Caco-2 (cell line): ENCODE measurements at regions not wholly inside any gene's neighbourhood (a gene's known extent, or its start where the extent isn't known, plus 50 kb on each side); places are given as distances from the start of the nearest gene placed in this dataset.
"Not testable (repeated sequence)": the region's sequence is repeated elsewhere in the genome, so short reads cannot be mapped to it uniquely, and the experiment has no call there.

Source experiments
- BruUV-seq: library from RNA; stranded (reverse); fragments of 400-500 nt; replicated peaks from 2 replicates; lab custom pipeline; 2021; lab: Mats Ljungman, UMichigan
- CTCF ChIA-PET: fragments of 300-600 bp; sonication (Branson Sonifier 250); formaldehyde crosslinking; loops from one replicate; lab custom pipeline; 2022; ENCODE audit warnings: antibody characterized with exemption; lab: Charles Lee
- POLR2A ChIA-PET: fragments of 300-600 bp; sonication (Branson Sonifier 250); formaldehyde crosslinking; loops from one replicate; lab custom pipeline; 2022; ENCODE audit warnings: antibody characterized with exemption; lab: Charles Lee
- DNase-seq, 2 experiments: peaks; one replicate each; pipeline versions ENCODE4 v3.0.0 to v3.0.0-alpha.2; 2020 to 2022
- H3K27me3 ChIP-seq: replicated peaks from 2 replicates; pipeline ENCODE4 v1.6.0; 2011; ENCODE audit warnings: low read length; ENCODE audit not compliant: control insufficient read depth, insufficient read depth
- H3K36me3 ChIP-seq: 2 replicates; pipeline ENCODE4 v1.5.1; 2011; ENCODE audit warnings: low read length; ENCODE audit not compliant: control insufficient read depth, insufficient read depth
- H3K4me1 ChIP-seq: fragments of 250-450 bp; sonication (Bioruptor Pico); 2 replicates; pipeline ENCODE4 v1.5.1; 2020; ENCODE audit warnings: mild to moderate bottlenecking
- H3K4me3 ChIP-seq: 2 replicates; pipeline ENCODE4 v1.5.1; 2011; ENCODE audit warnings: low read depth, mild to moderate bottlenecking, control low read depth, low read length
- H3K9me3 ChIP-seq: fragments of 250-450 bp; sonication (Bioruptor Pico); 2 replicates; pipeline ENCODE4 v1.5.1; 2020; ENCODE audit warnings: mild to moderate bottlenecking, moderate library complexity
- H3K27ac Mint-ChIP-seq: one replicate; pipeline ENCODE4 v1.8.0; 2022; ENCODE audit warnings: mixed read lengths; ENCODE audit not compliant: unreplicated experiment
- H3K27me3 Mint-ChIP-seq: one replicate; pipeline ENCODE4 v1.8.0; 2022; ENCODE audit warnings: mixed read lengths; ENCODE audit not compliant: insufficient read depth, unreplicated experiment
- H3K36me3 Mint-ChIP-seq: one replicate; pipeline ENCODE4 v1.8.0; 2022; ENCODE audit warnings: mild to moderate bottlenecking, mixed read lengths; ENCODE audit not compliant: insufficient read depth, unreplicated experiment
- H3K4me1 Mint-ChIP-seq: one replicate; pipeline ENCODE4 v1.8.0; 2022; ENCODE audit warnings: low read depth, mixed read lengths; ENCODE audit not compliant: unreplicated experiment
- H3K4me3 Mint-ChIP-seq: one replicate; pipeline ENCODE4 v1.8.0; 2022; ENCODE audit warnings: mild to moderate bottlenecking, moderate library complexity, mixed read lengths; ENCODE audit not compliant: unreplicated experiment
- H3K9me3 Mint-ChIP-seq: one replicate; pipeline ENCODE4 v1.8.0; 2022; ENCODE audit warnings: mixed read lengths; ENCODE audit not compliant: unreplicated experiment
- intact Hi-C: fragments of 100-400 bp; cut with micrococcal nuclease; formaldehyde crosslinking; loops from one replicate; pipeline ENCODE4 v1.10.0; 2022; ENCODE audit not compliant: unreplicated experiment
- TF ChIP-seq, protein P1 (sequence below), 2 experiments: fragments of 200-600 bp in 1 of 2; IDR thresholded peaks; 1 replicate in 1 of 2; 2 replicates in 1 of 2; pipeline versions ENCODE4 v1.5.1 to v1.8.0; 2011 to 2022; ENCODE audit warnings: antibody characterized with exemption in 1 of 2, control low read depth in 1 of 2, inconsistent platforms in 1 of 2, low read depth in 1 of 2, low read length in 1 of 2, mild to moderate bottlenecking in 1 of 2, moderate library complexity in 1 of 2; ENCODE audit not compliant: insufficient read depth in 1 of 2, severe bottlenecking in 1 of 2, unreplicated experiment in 1 of 2

GRCh38 chr3:13138833-13139145 is 65.6 kb upstream of the IQSEC1 start:
- DNase-seq, result no peak
- Histone ChIP-seq H3K4me3 (no peak overlapping the region), H3K9me3 (no peaks in the 10 kb centered on the region), H3K4me1 (no peaks in the 10 kb centered on the region), H3K36me3 (no peaks in the 10 kb centered on the region), H3K27me3 (no peaks in the 10 kb centered on the region; the same call in 1 of the 2 replicates)
- BruUV-seq, result no TSS peak
- CTCF ChIA-PET, result no interaction called here
- no peaks in the 10 kb centered on the region for H3K36me3 Mint-ChIP-seq
- POLR2A ChIA-PET, result no interaction called here
- intact Hi-C loops, result no loop called here
- TF ChIP-seq, protein P1, sequence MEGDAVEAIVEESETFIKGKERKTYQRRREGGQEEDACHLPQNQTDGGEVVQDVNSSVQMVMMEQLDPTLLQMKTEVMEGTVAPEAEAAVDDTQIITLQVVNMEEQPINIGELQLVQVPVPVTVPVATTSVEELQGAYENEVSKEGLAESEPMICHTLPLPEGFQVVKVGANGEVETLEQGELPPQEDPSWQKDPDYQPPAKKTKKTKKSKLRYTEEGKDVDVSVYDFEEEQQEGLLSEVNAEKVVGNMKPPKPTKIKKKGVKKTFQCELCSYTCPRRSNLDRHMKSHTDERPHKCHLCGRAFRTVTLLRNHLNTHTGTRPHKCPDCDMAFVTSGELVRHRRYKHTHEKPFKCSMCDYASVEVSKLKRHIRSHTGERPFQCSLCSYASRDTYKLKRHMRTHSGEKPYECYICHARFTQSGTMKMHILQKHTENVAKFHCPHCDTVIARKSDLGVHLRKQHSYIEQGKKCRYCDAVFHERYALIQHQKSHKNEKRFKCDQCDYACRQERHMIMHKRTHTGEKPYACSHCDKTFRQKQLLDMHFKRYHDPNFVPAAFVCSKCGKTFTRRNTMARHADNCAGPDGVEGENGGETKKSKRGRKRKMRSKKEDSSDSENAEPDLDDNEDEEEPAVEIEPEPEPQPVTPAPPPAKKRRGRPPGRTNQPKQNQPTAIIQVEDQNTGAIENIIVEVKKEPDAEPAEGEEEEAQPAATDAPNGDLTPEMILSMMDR (IDR thresholded peaks at IDR 0.05; ENCODE audit: insufficient read depth in 1 of 2, low read depth in 1 of 2, low read length in 1 of 2, severe bottlenecking in 1 of 2, unreplicated experiment in 1 of 2), result no peak
- H3K4me1 Mint-ChIP-seq, result no peaks in the 10 kb centered on the region
- H3K27ac Mint-ChIP-seq, result no peak overlapping the region
- H3K9me3 Mint-ChIP-seq, result no peaks in the 10 kb centered on the region
- H3K4me3 Mint-ChIP-seq, result no peak overlapping the region
- H3K27me3 Mint-ChIP-seq, result peaks cover 23% of the 10 kb centered on the region

GRCh38 chr3:13137941-13138832 is 65.0 kb upstream of the IQSEC1 start:
- Mint-ChIP-seq H3K36me3 (no peaks in the 10 kb centered on the region), H3K9me3 (no peaks in the 10 kb centered on the region), H3K27me3 (peaks cover 23% of the 10 kb centered on the region), H3K27ac (no peak overlapping the region), H3K4me1 (no peaks in the 10 kb centered on the region), H3K4me3 (no peak overlapping the region)
- intact Hi-C loops, result no loop called here
- TF ChIP-seq, protein P1 (IDR thresholded peaks at IDR 0.05; ENCODE audit: insufficient read depth in 1 of 2, low read depth in 1 of 2, low read length in 1 of 2, severe bottlenecking in 1 of 2, unreplicated experiment in 1 of 2), result no peak
- peak in 1 of 2 experiments; percentile 10 for DNase-seq
- no TSS peak for BruUV-seq
- no peaks in the 10 kb centered on the region for H3K9me3 ChIP-seq
- no peaks in the 10 kb centered on the region for H3K36me3 ChIP-seq
- POLR2A ChIA-PET, result no interaction called here
- CTCF ChIA-PET, result no interaction called here
- H3K4me1 ChIP-seq, result no peaks in the 10 kb centered on the region
- no peak overlapping the region for H3K4me3 ChIP-seq
- no peaks in the 10 kb centered on the region; the same call in 1 of the 2 replicates for H3K27me3 ChIP-seq

DNA sequence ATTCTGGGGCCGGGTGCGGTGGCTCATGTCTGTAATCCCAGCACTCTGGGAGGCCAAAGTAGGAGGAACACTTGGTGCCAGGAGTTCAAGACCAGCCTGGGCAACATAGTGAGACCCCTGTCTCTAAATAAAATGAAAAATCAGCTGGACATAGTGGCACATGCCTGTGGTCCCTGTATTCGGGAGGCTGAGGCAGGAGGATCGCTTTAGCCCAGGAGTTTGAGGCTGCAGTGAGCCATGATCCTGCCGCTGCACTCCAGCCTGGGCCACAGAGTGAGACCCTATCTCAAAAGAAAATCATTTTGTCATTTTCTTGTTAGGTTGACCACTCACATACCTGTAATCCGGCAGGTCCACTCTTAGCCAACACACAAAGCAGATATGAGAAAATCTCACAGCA is 63.6 kb upstream of the IQSEC1 start:
- H3K9me3 ChIP-seq, CTCF ChIA-PET, H3K4me3 ChIP-seq, BruUV-seq, H3K9me3 Mint-ChIP-seq, intact Hi-C loops, POLR2A ChIA-PET, H3K36me3 ChIP-seq, H3K4me1 ChIP-seq, H3K27me3 ChIP-seq, H3K36me3 Mint-ChIP-seq, H3K4me1 Mint-ChIP-seq, H3K4me3 Mint-ChIP-seq, H3K27ac Mint-ChIP-seq: not testable (repeated sequence)
- DNase-seq, result peak in 1 of 2 experiments; percentile 12
- H3K27me3 Mint-ChIP-seq, result peaks cover 17% of the 10 kb centered on the region
